ENCODE measurements at regions not wholly inside any gene's neighbourhood (a gene's known extent, or its start where the extent isn't known, plus 50 kb on each side); places are given as distances from the start of the nearest gene placed in this dataset.

GRCh38 chr3:30501526-30501925 lies 104.9 kb upstream of the TGFBR2 start:
- Histone ChIP-seq H3K56ac (replicated peaks; ENCODE audit: insufficient read length, low read depth, low read length) (no peak overlapping the region), H2BK20ac (ENCODE audit: low read length) (no peak overlapping the region), H3K9ac (replicated peaks in 1 of 4; ENCODE audit: extremely low read depth in 1 of 4, low read depth in 3 of 4, low read length in 3 of 4) (no peak overlapping the region), H2AK5ac (ENCODE audit: low read depth, low read length) (no peak overlapping the region), H3K79me2 (ENCODE audit: control insufficient read depth in 1 of 2, insufficient read depth in 2 of 2, low read length in 2 of 2) (no peaks in the 10 kb centered on the region), H2BK120ac (replicated peaks; ENCODE audit: low read depth, low read length) (no peak overlapping the region), H3K23ac (ENCODE audit: insufficient read length) (no peak overlapping the region), H3K9me3 (ENCODE audit: insufficient read depth in 2 of 2, low read depth in 1 of 2, low read length in 1 of 2) (no peaks in the 10 kb centered on the region), H4K91ac (replicated peaks; ENCODE audit: insufficient read length, low read length) (no peak overlapping the region), H3K4me1 (replicated peaks in 1 of 4; ENCODE audit: control insufficient read depth in 3 of 4, insufficient read depth in 4 of 4, low read length in 3 of 4) (peaks cover 0 to 2% (median 0%) of the 10 kb centered on the region in 4 experiments; a peak in 1 of 7 replicates), H3K36me3 (ENCODE audit: control insufficient read depth in 2 of 4, insufficient read depth in 4 of 4, low read length in 3 of 4) (no peaks in the 10 kb centered on the region), H3K79me1 (ENCODE audit: low read depth, low read length) (no peaks in the 10 kb centered on the region), H3K4me2 (ENCODE audit: insufficient read depth in 1 of 2, low read depth in 2 of 2, low read length in 2 of 2) (no peak overlapping the region), H3K27me3 (replicated peaks in 1 of 4; ENCODE audit: control insufficient read depth in 3 of 4, extremely low read depth in 1 of 4, insufficient read depth in 3 of 4, low read length in 3 of 4) (no peaks in the 10 kb centered on the region), H3K27ac (ENCODE audit: low read depth, low read length) (no peak overlapping the region), H2BK12ac (ENCODE audit: low read depth, low read length) (no peak overlapping the region), H3K4me3 (ENCODE audit: extremely low read depth in 1 of 4, insufficient read depth in 2 of 4, low read depth in 3 of 4, low read length in 4 of 4) (no peak overlapping the region), H2BK5ac (ENCODE audit: low read depth, low read length) (no peak overlapping the region), H3K4ac (replicated peaks; ENCODE audit: insufficient read length, low read depth, low read length) (no peak overlapping the region), H2BK15ac (ENCODE audit: low read length) (no peak overlapping the region), H4K8ac (ENCODE audit: extremely low read depth, insufficient read depth, low read length) (no peak overlapping the region), H3K18ac (ENCODE audit: extremely low read depth, low read length) (no peak overlapping the region), H4K20me1 (replicated peaks in 1 of 2; ENCODE audit: control insufficient read depth in 1 of 2, insufficient read depth in 2 of 2, low read length in 2 of 2) (no peaks in the 10 kb centered on the region), H4K5ac (ENCODE audit: insufficient read length, low read depth, low read length) (no peak overlapping the region), H2AFZ (ENCODE audit: low read length) (no peak overlapping the region), H3K14ac (ENCODE audit: insufficient read length) (no peak overlapping the region), H3K23me2 (ENCODE audit: low read depth, low read length) (no peaks in the 10 kb centered on the region)
- ChIA-PET POLR2A (ENCODE audit: partially characterized antibody) (no interaction called here), CTCF (ENCODE audit: partially characterized antibody) (interaction anchor here (1.0 kb wide), 1 partner anchor 10 kb away, joined by 4 read pairs; no protein-coding TSS in a partner anchor)
- FAIRE-seq, result no peak
- no peak for DNase-seq (ENCODE audit: low read depth in 1 of 2, low spot score in 2 of 2)
- TF ChIP-seq RAD21 (IDR thresholded peaks at IDR 0.05 in 1 of 2, conservative IDR thresholded peaks at IDR 0.05 in 1 of 2; ENCODE audit: low read depth in 2 of 2, low read length in 2 of 2) (no peak), SUZ12 (IDR thresholded peaks at IDR 0.05; ENCODE audit: low read length) (no peak), SP1 (IDR thresholded peaks at IDR 0.05; ENCODE audit: low read depth, low read length) (no peak), E2F6 (IDR thresholded peaks at IDR 0.05) (no peak), CBX8 (IDR thresholded peaks at IDR 0.05; ENCODE audit: borderline replicate concordance, low read depth, low read length) (no peak), JUND (IDR thresholded peaks at IDR 0.05; ENCODE audit: low read length) (no peak), PHF8 (conservative IDR thresholded peaks at IDR 0.05; ENCODE audit: low read depth, low read length) (no peak), EP300 (IDR thresholded peaks at IDR 0.05; ENCODE audit: borderline replicate concordance in 1 of 2, low read depth in 2 of 2, low read length in 2 of 2) (no peak), ZNF274 (IDR thresholded peaks at IDR 0.05; ENCODE audit: borderline replicate concordance, extremely low read depth, low read length) (no peak), BRCA1 (IDR thresholded peaks at IDR 0.05; ENCODE audit: low read depth, low read length) (no peak)
- TF ChIP-seq, protein P1, sequence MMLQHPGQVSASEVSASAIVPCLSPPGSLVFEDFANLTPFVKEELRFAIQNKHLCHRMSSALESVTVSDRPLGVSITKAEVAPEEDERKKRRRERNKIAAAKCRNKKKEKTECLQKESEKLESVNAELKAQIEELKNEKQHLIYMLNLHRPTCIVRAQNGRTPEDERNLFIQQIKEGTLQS (IDR thresholded peaks at IDR 0.05; ENCODE audit: insufficient read depth, low read depth, low read length), result no peak
